ENCODE measurements at regions not wholly inside any gene's neighbourhood (a gene's known extent, or its start where the extent isn't known, plus 50 kb on each side); places are given as distances from the start of the nearest gene placed in this dataset.

DNA sequence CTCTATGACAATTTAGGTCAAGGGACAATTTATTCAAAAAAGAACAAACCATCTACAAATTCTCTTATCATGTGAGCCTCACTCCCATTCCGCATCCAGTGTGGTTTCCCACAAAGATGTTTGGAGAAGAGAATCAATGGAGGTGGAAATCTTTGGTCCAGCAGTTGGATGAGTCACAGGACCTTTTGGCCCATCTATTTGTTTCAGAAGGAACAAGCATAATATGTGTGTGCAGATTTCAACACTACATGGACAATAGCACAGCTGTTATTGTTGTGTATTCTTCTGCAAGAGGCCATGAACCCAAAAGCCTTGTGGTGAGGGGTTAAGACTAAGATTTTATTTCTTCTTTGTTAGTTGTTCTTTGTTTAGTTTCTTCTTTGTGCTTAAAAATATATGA lies 61.6 kb downstream of the OR10A6 start:
- H3K79me1 ChIP-seq (ENCODE audit: low read depth, low read length): no peaks in the 10 kb centered on the region
- H3K23me2 ChIP-seq (ENCODE audit: low read depth, low read length): no peaks in the 10 kb centered on the region
- H3K4ac ChIP-seq (replicated peaks; ENCODE audit: insufficient read length, low read depth, low read length): no peak overlapping the region
- H3K18ac ChIP-seq (ENCODE audit: extremely low read depth, low read length): no peak overlapping the region
- 77% methylated on average over 1 of the region's 1 CpG; no CpG with 5 or more reads in 1 of the 2 experiments for WGBS, 2 experiments (ENCODE audit: extremely low coverage in 1 of 2, insufficient coverage in 1 of 2, insufficient read length in 1 of 2, insufficient replicate concordance in 2 of 2, low coverage in 1 of 2, low lambda C conversion rate in 2 of 2, missing lambda C conversion rate in 1 of 2)
- no peak overlapping the region for H3K56ac ChIP-seq (replicated peaks; ENCODE audit: insufficient read length, low read depth, low read length)
- ChIA-PET POLR2A (ENCODE audit: partially characterized antibody) (no interaction called here), CTCF (ENCODE audit: partially characterized antibody) (no interaction called here)
- no peak overlapping the region for H3K14ac ChIP-seq (ENCODE audit: insufficient read length)
- H2BK15ac ChIP-seq (ENCODE audit: low read length): no peak overlapping the region
- H2BK5ac ChIP-seq (ENCODE audit: low read depth, low read length): no peak overlapping the region
- H3K9ac ChIP-seq (replicated peaks in 1 of 4; ENCODE audit: extremely low read depth in 1 of 4, low read depth in 3 of 4, low read length in 3 of 4): no peak overlapping the region
- no peak overlapping the region for H4K91ac ChIP-seq (replicated peaks; ENCODE audit: insufficient read length, low read length)
- no peak overlapping the region for H2AK5ac ChIP-seq (ENCODE audit: low read depth, low read length)
- H3K9me3 ChIP-seq (ENCODE audit: insufficient read depth in 2 of 2, low read depth in 1 of 2, low read length in 1 of 2): no peaks in the 10 kb centered on the region; a peak in 1 of 4 replicates
- H2BK20ac ChIP-seq (ENCODE audit: low read length): no peak overlapping the region
- no peak overlapping the region for H3K4me3 ChIP-seq (ENCODE audit: extremely low read depth in 1 of 4, insufficient read depth in 2 of 4, low read depth in 3 of 4, low read length in 4 of 4)
- H3K23ac ChIP-seq (ENCODE audit: insufficient read length): no peak overlapping the region
- no peaks in the 10 kb centered on the region for H3K27me3 ChIP-seq (replicated peaks in 1 of 4; ENCODE audit: control insufficient read depth in 3 of 4, extremely low read depth in 1 of 4, insufficient read depth in 3 of 4, low read length in 3 of 4)
- H3K4me1 ChIP-seq (replicated peaks in 1 of 4; ENCODE audit: control insufficient read depth in 3 of 4, insufficient read depth in 4 of 4, low read length in 3 of 4): no peaks in the 10 kb centered on the region
- FAIRE-seq (no peak), DNase-seq (ENCODE audit: low read depth in 1 of 2, low spot score in 2 of 2) (no peak)
- no peaks in the 10 kb centered on the region for H4K20me1 ChIP-seq (replicated peaks in 1 of 2; ENCODE audit: control insufficient read depth in 1 of 2, insufficient read depth in 2 of 2, low read length in 2 of 2)
- H3K4me2 ChIP-seq (ENCODE audit: insufficient read depth in 1 of 2, low read depth in 2 of 2, low read length in 2 of 2): no peak overlapping the region
- no peaks in the 10 kb centered on the region for H3K36me3 ChIP-seq (ENCODE audit: control insufficient read depth in 2 of 4, insufficient read depth in 4 of 4, low read length in 3 of 4)
- TF ChIP-seq EGR1 (IDR thresholded peaks at IDR 0.05; ENCODE audit: borderline replicate concordance, low read depth, low read length) (no peak), CBX5 (IDR thresholded peaks at IDR 0.05; ENCODE audit: low read depth, low read length) (no peak), NANOG (IDR thresholded peaks at IDR 0.05; ENCODE audit: insufficient read depth, low read depth, low read length, poor library complexity, severe bottlenecking) (no peak), BACH1 (IDR thresholded peaks at IDR 0.05; ENCODE audit: low read length) (no peak), FOSL1 (IDR thresholded peaks at IDR 0.05; ENCODE audit: insufficient read depth, low read depth, low read length) (no peak), NRF1 (IDR thresholded peaks at IDR 0.05; ENCODE audit: low read depth, low read length) (no peak)
- H4K8ac ChIP-seq (ENCODE audit: extremely low read depth, insufficient read depth, low read length): no peak overlapping the region
- no peak overlapping the region for H2BK120ac ChIP-seq (replicated peaks; ENCODE audit: low read depth, low read length)
- no peak overlapping the region for H3K27ac ChIP-seq (ENCODE audit: low read depth, low read length)
- H3K79me2 ChIP-seq (ENCODE audit: control insufficient read depth in 1 of 2, insufficient read depth in 2 of 2, low read length in 2 of 2): no peaks in the 10 kb centered on the region
- H4K5ac ChIP-seq (ENCODE audit: insufficient read length, low read depth, low read length): no peak overlapping the region
- H2BK12ac ChIP-seq (ENCODE audit: low read depth, low read length): no peak overlapping the region
- no peak overlapping the region for H2AFZ ChIP-seq (ENCODE audit: low read length)

All from H1 (cell line).